ENCODE measurements at regions not wholly inside any gene's neighbourhood (a gene's known extent, or its start where the extent isn't known, plus 50 kb on each side); places are given as distances from the start of the nearest gene placed in this dataset.

DNA sequence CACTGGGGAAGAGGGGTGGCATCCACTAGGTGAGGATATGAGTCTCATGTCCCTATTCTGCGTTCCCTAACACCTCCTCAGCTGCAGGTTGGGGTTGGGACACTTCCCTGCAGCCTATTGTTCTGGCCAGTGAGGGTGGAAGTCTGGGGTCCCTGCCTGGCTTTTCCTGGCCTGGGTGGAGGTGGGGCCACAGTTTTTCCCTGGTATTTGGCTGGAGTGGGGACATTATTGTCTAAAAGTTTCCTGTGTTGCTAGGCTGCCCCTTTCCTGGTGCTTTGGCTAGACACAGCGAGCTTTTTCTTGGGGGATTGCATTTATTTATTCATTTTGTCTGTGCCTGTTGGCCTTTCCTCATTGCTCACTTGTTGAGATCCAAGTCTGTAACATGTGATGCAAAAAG is 559.5 kb upstream of the IGFBP3 start (continued):
- no peak for TF ChIP-seq NANOG (IDR thresholded peaks at IDR 0.05; ENCODE audit: insufficient read depth, low read depth, low read length, poor library complexity, severe bottlenecking)
- no peak for TF ChIP-seq SP1 (IDR thresholded peaks at IDR 0.05; ENCODE audit: low read depth, low read length)
- TF ChIP-seq ZNF274 (IDR thresholded peaks at IDR 0.05; ENCODE audit: borderline replicate concordance, extremely low read depth, low read length) = no peak
- TF ChIP-seq SIN3A (conservative IDR thresholded peaks at IDR 0.05 in 1 of 2, IDR thresholded peaks at IDR 0.05 in 1 of 2; ENCODE audit: low read depth in 1 of 2, low read length in 2 of 2) = no peak
- TF ChIP-seq RXRA (IDR thresholded peaks at IDR 0.05; ENCODE audit: insufficient read depth, low read depth, low read length) = no peak

Measured in H1 (cell line).